ENCODE measurements at regions not wholly inside any gene's neighbourhood (a gene's known extent, or its start where the extent isn't known, plus 50 kb on each side); places are given as distances from the start of the nearest gene placed in this dataset.

- Histone ChIP-seq H3K79me2 (ENCODE audit: control insufficient read depth, insufficient read depth, low read length) (no peaks in the 10 kb centered on the region), H3K36me3 (ENCODE audit: control insufficient read depth in 2 of 2, extremely low read depth in 1 of 2, insufficient read depth in 2 of 2, low read length in 2 of 2) (no peaks in the 10 kb centered on the region), H2AFZ (ENCODE audit: low read depth, low read length) (no peak overlapping the region), H3K9ac (replicated peaks; ENCODE audit: extremely low read depth, insufficient read depth, low read length) (no peak overlapping the region), H3K27me3 (ENCODE audit: control insufficient read depth in 2 of 2, insufficient read depth in 2 of 2, low read length in 2 of 2) (peaks cover 0 to 3% of the 10 kb centered on the region in 2 experiments), H3K4me3 (replicated peaks in 1 of 3; ENCODE audit: insufficient read depth in 1 of 3, low read depth in 1 of 3, low read length in 3 of 3) (no peak overlapping the region), H3K9me3 (replicated peaks; ENCODE audit: control insufficient read depth, insufficient read depth, low read length) (no peaks in the 10 kb centered on the region), H3K4me1 (ENCODE audit: control insufficient read depth, extremely low read depth, insufficient read depth, low read length) (no peaks in the 10 kb centered on the region), H3K27ac (ENCODE audit: insufficient read depth, low read depth, low read length) (no peak overlapping the region), H3K4me2 (ENCODE audit: insufficient read depth, low read length) (no peak overlapping the region), H4K20me1 (replicated peaks; ENCODE audit: control insufficient read depth, extremely low read depth, insufficient read depth, low read length) (no peaks in the 10 kb centered on the region), H3K9me1 (replicated peaks; ENCODE audit: control insufficient read depth, extremely low read depth, insufficient read depth, low read length) (no peaks in the 10 kb centered on the region)
- ChIA-PET POLR2A (no interaction called here), CTCF (no interaction called here)
- dilution Hi-C loops (cut with MboI; ENCODE audit: extremely low pct_ligation_motif_present, low sequenced_read_pairs): no loop called here
- DNase-seq (ENCODE audit: low read depth, low spot score): no peak
- no TSS peak for BruUV-seq (replicated peaks)
- intact Hi-C loops (cut with micrococcal nuclease): no loop called here
- no peak for FAIRE-seq
- TF ChIP-seq EZH2 (IDR thresholded peaks at IDR 0.05; ENCODE audit: borderline replicate concordance, low read depth, low read length, severe bottlenecking) (no peak), JUN (IDR thresholded peaks at IDR 0.05; ENCODE audit: borderline replicate concordance, insufficient read depth, insufficient read length, low read depth) (no peak), GATA2 (IDR thresholded peaks at IDR 0.05; ENCODE audit: insufficient read depth, insufficient read length, low read depth, low read length) (no peak), CTCF (IDR thresholded peaks at IDR 0.05; ENCODE audit: extremely low read depth in 1 of 2, insufficient read depth in 1 of 2, low read depth in 1 of 2, low read length in 2 of 2) (no peak), POLR2AphosphoS5 (IDR thresholded peaks at IDR 0.05; ENCODE audit: insufficient read depth, low read depth, low read length) (no peak), MYC (IDR thresholded peaks at IDR 0.05; ENCODE audit: low read depth, low read length) (no peak), MAX (IDR thresholded peaks at IDR 0.05; ENCODE audit: insufficient read depth, insufficient read length) (no peak), POLR2A (IDR thresholded peaks at IDR 0.05; ENCODE audit: low read depth, low read length) (no peak)
Observed at GRCh38 chr13:34772206-34772605, 169.9 kb upstream of the NBEA start.
